ENCODE measurements at regions not wholly inside any gene's neighbourhood (a gene's known extent, or its start where the extent isn't known, plus 50 kb on each side); places are given as distances from the start of the nearest gene placed in this dataset.

DNA sequence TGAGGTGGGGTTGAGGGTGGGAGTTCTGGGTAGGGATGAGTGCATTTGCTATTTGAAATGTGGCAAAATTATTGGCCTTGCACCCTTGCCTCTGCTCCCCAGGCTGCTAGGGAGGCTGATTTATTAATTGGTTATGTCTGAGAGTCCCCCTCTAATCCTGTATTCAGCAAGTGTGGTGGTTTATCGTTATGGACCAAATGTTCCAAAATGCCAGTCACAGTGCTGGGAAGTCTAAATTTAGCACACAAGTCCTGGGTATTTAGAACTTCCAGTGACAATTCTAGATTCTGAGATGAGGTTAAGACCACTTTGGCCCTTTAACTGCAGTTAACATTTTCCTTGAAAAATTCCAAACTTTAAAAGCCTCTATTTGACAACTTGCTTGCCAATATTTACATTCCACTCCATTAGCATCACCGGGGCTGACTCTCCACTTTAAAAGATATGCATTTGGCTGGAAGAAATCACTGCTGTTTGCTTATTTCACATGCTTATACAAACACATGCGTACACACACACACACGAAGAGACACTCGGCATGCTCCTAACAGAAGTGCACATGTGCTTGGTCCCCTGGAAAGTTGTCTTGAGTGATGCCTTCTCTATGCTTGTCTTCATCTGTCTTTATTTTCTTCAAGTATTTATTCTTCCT, 247.7 kb downstream of the IL20RB start:
- DNase-seq = no peak

DNA sequence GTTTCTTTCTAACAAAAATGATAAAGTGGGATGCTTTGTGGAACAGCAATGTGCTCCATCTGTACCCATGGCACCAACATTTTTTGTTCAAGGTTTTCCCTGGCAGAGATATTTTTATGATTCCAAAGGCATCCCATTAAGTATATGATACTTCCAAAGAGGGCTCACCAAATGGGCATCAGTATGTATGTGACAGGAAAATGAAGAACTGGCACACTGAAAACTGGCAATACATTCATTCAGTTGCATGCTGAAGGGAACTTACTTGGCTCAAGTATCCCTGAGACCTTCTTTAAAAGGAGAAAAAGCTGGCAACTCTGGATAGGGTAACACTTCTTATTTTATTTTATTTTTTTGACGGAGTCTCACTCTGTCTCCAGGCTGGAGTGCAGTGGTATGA, 249.8 kb downstream of the IL20RB start:
- no peak for DNase-seq

GRCh38 chr3:137217733-137218132, 259.9 kb downstream of the IL20RB start:
- DNase-seq = no peak

DNA sequence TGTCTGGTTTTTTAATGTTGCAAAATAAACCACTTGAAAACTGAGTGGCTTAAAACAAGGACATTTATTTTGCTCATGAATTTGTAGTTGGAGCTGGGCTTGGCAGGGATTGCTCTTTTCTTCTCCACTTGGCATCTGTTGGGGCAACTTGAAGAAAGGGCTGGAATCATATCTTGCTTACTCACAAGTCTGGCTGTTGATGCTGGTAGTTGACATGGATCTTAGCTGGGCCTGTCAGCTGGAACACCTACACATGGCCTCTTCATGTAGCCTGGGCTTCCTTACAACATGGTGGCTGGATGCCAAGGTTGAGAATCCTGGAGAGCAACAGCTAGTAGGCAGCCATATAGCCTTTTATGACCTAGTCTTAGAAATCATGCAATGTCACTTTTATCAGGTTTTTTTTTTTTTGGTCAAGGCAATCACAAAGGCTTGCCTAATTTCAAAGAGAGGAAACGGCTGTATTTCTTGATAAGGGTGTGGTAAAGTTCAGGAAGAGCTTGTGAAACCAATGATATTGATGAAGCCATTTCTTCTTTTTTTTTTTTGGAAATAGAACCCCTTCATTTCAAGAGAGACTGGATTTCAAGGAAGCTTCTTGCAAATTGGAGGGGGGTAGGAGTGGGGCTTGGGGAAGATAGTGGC, 262.1 kb downstream of the IL20RB start:
- no peak for DNase-seq

GRCh38 chr3:137222736-137223225, 265.0 kb downstream of the IL20RB start:
- no peak for DNase-seq

GRCh38 chr3:137224464-137224863, 266.7 kb downstream of the IL20RB start:
- no peak for DNase-seq

- no peak for DNase-seq
Measured at GRCh38 chr3:137242836-137243400, 285.1 kb downstream of the IL20RB start.

DNA sequence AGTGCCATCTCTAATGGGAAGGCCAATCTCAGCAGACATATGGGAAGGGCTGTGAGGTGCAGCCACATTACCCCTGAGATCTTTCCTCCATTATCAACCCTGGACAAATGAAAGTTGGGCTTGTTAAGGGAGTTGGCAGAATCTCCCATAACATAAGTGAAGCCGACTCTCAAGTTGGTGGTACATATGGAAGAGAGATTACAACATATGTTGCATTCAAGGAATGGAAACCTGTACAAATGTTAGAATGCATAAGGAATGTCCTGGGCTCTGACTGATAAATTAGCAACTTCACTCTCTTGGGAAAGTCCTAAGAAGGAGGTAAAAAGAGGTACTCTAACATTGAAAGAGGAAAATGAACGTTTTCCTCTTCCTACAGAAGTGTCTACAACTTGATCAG, 288.7 kb downstream of the IL20RB start:
- no peak for DNase-seq

GRCh38 chr3:137249311-137249940, 291.6 kb downstream of the IL20RB start:
- no peak for DNase-seq

GRCh38 chr3:137259089-137259488, 301.3 kb downstream of the IL20RB start:
- no peak for DNase-seq

- no peak for DNase-seq
Measured at GRCh38 chr3:137259701-137260100, 301.9 kb downstream of the IL20RB start.

DNA sequence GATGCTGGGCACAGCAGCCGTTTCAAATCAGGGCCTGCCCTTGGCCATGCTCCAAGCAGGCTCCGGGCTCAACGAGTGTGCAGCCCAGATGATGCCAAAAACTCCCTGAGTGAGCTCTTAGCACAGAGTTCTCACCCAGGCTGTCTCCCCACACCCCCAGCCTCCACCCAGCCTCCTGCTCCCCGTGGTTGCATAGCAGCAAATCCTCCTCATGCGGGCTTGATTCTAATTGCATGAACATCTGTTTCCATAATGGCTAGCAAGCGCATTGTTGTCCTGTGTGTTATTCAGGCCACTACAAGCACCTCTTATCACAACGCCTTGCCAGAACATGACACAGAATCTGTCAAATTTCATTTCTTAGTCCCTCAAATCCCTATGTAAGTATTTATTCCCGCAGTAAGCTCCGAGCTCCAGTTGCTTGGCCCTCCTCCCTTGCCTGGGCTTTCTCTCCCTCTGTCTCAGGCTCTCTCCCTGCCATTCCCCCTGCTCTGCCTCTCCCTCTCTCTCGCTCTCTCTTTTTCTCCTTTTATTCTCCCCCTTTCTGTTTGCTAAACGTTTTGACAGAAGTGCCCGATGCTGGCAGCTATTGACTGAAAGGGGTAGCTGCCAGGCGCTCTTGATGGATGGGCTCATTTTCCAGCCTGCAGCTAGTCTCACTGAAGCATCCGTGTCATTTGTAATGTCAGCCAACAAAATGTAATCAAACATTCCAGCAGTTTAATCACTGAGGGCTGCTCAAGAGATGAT, 306.5 kb downstream of the IL20RB start:
- DNase-seq = no peak

GRCh38 chr3:137264843-137265330, 307.1 kb downstream of the IL20RB start:
- DNase-seq = no peak

DNA sequence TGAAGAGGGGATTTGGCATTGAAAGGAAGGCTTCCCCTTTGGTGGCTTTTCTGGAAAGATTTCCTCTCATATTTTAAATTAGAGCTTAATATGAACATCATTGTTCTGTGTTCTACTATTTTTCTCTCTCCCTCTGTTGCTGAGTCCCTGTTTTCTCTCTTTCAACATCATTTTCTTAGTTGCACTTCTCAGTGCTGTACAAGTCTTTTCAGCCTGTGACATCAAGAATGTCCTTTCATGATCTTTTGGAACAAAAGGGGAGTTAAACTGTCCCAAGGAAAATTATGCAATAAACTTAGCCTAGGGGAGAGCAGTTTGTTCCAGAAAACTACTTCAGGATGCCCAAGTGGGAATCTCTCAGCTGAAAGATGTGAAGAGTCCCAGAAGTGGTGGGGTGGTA, 325.1 kb downstream of the IL20RB start:
- DNase-seq = no peak

GRCh38 chr3:137285924-137286323, 328.1 kb downstream of the IL20RB start:
- no peak for DNase-seq

GRCh38 chr3:137293086-137293485, 335.3 kb downstream of the IL20RB start:
- no peak for DNase-seq

GRCh38 chr3:137294139-137294538, 336.4 kb downstream of the IL20RB start:
- DNase-seq = no peak

DNA sequence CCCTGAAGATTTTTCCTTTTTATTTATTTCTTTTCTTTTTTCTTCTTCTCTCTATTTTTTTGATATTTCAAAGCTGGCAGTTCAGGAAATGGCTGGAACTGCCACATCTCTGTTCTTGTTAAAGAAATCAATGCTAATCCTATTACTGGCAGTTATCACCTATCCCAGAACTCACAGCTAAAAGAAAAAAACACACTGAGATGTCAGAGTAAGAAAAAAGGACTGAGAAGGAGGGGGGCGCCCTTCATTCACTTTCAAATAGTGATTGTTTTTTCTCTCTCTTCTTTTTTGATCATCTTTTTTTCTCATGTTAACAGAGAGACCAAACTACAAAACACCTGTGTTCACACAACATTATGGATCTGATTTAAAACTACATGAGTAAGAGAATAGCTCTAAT, 337.1 kb downstream of the IL20RB start:
- DNase-seq = no peak

DNA sequence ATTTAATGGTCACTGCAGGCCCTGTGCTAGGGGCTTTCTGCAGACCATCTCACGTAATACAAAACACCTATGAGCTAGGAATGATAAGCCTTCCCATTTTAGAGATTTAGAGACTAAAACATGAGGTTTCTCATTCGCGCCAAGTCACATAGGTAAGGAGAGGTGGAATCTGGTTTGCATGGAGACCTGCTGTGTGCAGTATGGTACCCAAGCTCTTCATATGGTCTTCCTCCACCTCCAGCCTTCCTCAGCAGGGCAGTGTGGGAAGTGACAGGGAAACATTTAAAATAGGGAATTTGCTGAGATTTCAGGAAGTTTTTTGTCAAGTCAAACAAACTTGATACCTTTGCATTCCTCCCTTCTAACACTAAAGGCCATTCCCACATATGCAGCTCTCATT, 337.6 kb downstream of the IL20RB start:
- DNase-seq = no peak

GRCh38 chr3:137296116-137296515, 338.3 kb downstream of the IL20RB start:
- DNase-seq = no peak

GRCh38 chr3:137297770-137298169, 340.0 kb downstream of the IL20RB start:
- DNase-seq = no peak

DNA sequence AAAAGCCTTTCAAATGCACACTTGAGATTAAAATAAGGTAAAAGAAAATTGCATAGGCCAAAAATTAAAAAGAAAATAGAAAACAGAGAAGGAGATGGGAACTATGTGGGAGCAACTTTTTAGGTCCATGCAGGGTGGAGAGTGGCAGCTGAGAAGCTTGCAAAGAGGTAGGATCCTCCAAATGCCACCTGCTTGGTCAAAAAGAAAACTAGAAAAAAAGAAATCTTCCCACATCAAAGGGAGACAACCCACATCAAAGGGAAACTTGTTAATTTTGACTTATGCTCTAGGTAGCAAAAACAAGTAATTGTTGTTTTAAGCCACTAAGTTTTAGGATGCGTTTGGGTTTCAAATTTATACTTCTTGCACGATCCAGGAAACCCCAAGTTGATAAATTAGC, 342.9 kb downstream of the IL20RB start:
- DNase-seq = no peak
